Panc1 (cell line): ENCODE measurements at regions not wholly inside any gene's neighbourhood (a gene's known extent, or its start where the extent isn't known, plus 50 kb on each side); places are given as distances from the start of the nearest gene placed in this dataset.

Experiments used
- ATAC-seq: fragments of 200-7000 bp; cut with Tn5 transposase; 2 replicates; pipeline ENCODE4 v1.9.1; 2020; ENCODE audit warnings: mild to moderate bottlenecking, moderate library complexity
- BruUV-seq: library from RNA; stranded (reverse); fragments of 400-500 nt; replicated peaks from 2 replicates; lab custom pipeline; 2021; lab: Mats Ljungman, UMichigan
- CTCF ChIA-PET: fragments of 300-600 bp; sonication (Branson Sonifier 250); formaldehyde crosslinking; loops from one replicate; lab custom pipeline; 2022; ENCODE audit warnings: antibody characterized with exemption; lab: Charles Lee
- POLR2A ChIA-PET: fragments of 300-600 bp; sonication (Branson Sonifier 250); formaldehyde crosslinking; loops from one replicate; lab custom pipeline; 2022; ENCODE audit warnings: antibody characterized with exemption; lab: Charles Lee
- DNase-seq: peaks from one replicate; pipeline ENCODE4 v3.0.0-alpha.2; 2010; ENCODE audit warnings: low read depth, low spot score
- H3K27ac ChIP-seq: 2 replicates; pipeline ENCODE4 v1.5.1; 2011; ENCODE audit warnings: mild to moderate bottlenecking, low read length, inconsistent platforms
- H3K27me3 ChIP-seq: fragments of 200-500 bp; sonication (Bioruptor generic); 2 replicates; pipeline ENCODE4 v1.6.0; 2014; ENCODE audit warnings: low read length, inconsistent platforms; ENCODE audit not compliant: control insufficient read depth, insufficient read depth
- H3K36me3 ChIP-seq: fragments of 200-500 bp; sonication (Bioruptor generic); 2 replicates; pipeline ENCODE4 v1.5.1; 2014; ENCODE audit warnings: inconsistent platforms, mild to moderate bottlenecking, low read length, moderate library complexity; ENCODE audit not compliant: control insufficient read depth, insufficient read depth
- H3K4me1 ChIP-seq: 2 replicates; pipeline ENCODE4 v1.5.1; 2011; ENCODE audit warnings: inconsistent platforms, mild to moderate bottlenecking, low read length, moderate library complexity; ENCODE audit not compliant: control insufficient read depth, insufficient read depth
- H3K4me3 ChIP-seq, 2 experiments: 2 replicates each; pipeline ENCODE4 v1.5.1; 2011 to 2012; ENCODE audit warnings: low read depth in 2 of 2, low read length in 2 of 2, mild to moderate bottlenecking in 2 of 2, inconsistent platforms in 1 of 2, moderate library complexity in 1 of 2
- H3K9me3 ChIP-seq: fragments of 200-500 bp; sonication (Bioruptor generic); 2 replicates; pipeline ENCODE4 v1.5.1; 2014; ENCODE audit warnings: low read depth, mild to moderate bottlenecking, inconsistent platforms, low read length, moderate library complexity; ENCODE audit not compliant: control insufficient read depth, insufficient read depth
- CTCF ChIP-seq: fragments of 450-650 bp; IDR thresholded peaks from 2 replicates; pipeline ENCODE4 v1.5.1; 2017; ENCODE audit warnings: mild to moderate bottlenecking
- POLR2AphosphoS5 ChIP-seq: IDR thresholded peaks from 2 replicates; pipeline ENCODE4 v1.6.1; 2012; ENCODE audit warnings: mild to moderate bottlenecking, low read depth, low read length, moderate library complexity
- REST ChIP-seq, 2 experiments: IDR thresholded peaks; 2 replicates each; pipeline ENCODE4 v1.6.1; 2011 to 2012; ENCODE audit warnings: low read depth in 2 of 2, control low read depth in 1 of 2, low read length in 1 of 2, mild to moderate bottlenecking in 1 of 2, moderate library complexity in 1 of 2; ENCODE audit not compliant: insufficient read depth in 1 of 2
- SIN3A ChIP-seq: IDR thresholded peaks from 2 replicates; pipeline ENCODE4 v1.6.1; 2012; ENCODE audit warnings: low read depth, mild to moderate bottlenecking, low read length, moderate library complexity, borderline replicate concordance; ENCODE audit not compliant: insufficient read depth
- TCF7L2 ChIP-seq: IDR thresholded peaks from 2 replicates; pipeline ENCODE4 v1.6.1; 2011; ENCODE audit warnings: mild to moderate bottlenecking, low read depth, low read length, inconsistent platforms
- in situ Hi-C: cut with HindIII; loops from 2 replicates; pipeline ENCODE4 v1.10.0; 2016; ENCODE audit warnings: low sequenced_read_pairs, low pct_unique_long_range_greater_than_20kb
- intact Hi-C: fragments of 100-400 bp; cut with micrococcal nuclease; formaldehyde crosslinking; loops from one replicate; pipeline ENCODE4 v1.10.0; 2022; ENCODE audit not compliant: unreplicated experiment

GRCh38 chr7:51476026-51476425 is 159.4 kb upstream of the COBL start:
- intact Hi-C loops (no loop called here), in situ Hi-C loops (no loop called here)
- Histone ChIP-seq H3K4me1 (no peaks in the 10 kb centered on the region; the same call in 1 of the 2 replicates), H3K9me3 (no peaks in the 10 kb centered on the region), H3K27ac (no peak overlapping the region), H3K36me3 (no peaks in the 10 kb centered on the region), H3K4me3 (no peak overlapping the region), H3K27me3 (no peaks in the 10 kb centered on the region; the same call in none of the 2 replicates)
- ChIA-PET CTCF (no interaction called here), POLR2A (no interaction called here)
- BruUV-seq = no TSS peak
- ATAC-seq = no peak
- TF ChIP-seq POLR2AphosphoS5 (no peak), SIN3A (no peak), REST (IDR thresholded peaks at IDR 0.05; ENCODE audit: insufficient read depth in 1 of 2, low read depth in 2 of 2, low read length in 1 of 2) (no peak), CTCF (no peak), TCF7L2 (no peak)
- DNase-seq = no peak

GRCh38 chr7:51472873-51473272 is 156.3 kb upstream of the COBL start:
- DNase-seq (no peak), ATAC-seq (no peak)
- in situ Hi-C loops = no loop called here
- Histone ChIP-seq H3K27me3 (no peaks in the 10 kb centered on the region; the same call in 1 of the 2 replicates), H3K4me3 (no peak overlapping the region), H3K4me1 (no peaks in the 10 kb centered on the region; the same call in 1 of the 2 replicates), H3K27ac (no peak overlapping the region), H3K9me3 (no peaks in the 10 kb centered on the region), H3K36me3 (no peaks in the 10 kb centered on the region)
- intact Hi-C loops = no loop called here
- CTCF ChIA-PET = no interaction called here
- BruUV-seq = no TSS peak
- POLR2A ChIA-PET = no interaction called here
- no peak for TF ChIP-seq SIN3A
- TF ChIP-seq TCF7L2 = no peak
- TF ChIP-seq REST (IDR thresholded peaks at IDR 0.05; ENCODE audit: insufficient read depth in 1 of 2, low read depth in 2 of 2, low read length in 1 of 2) = no peak
- no peak for TF ChIP-seq POLR2AphosphoS5
- TF ChIP-seq CTCF = no peak
